Immature natural killer cell (primary cell): ENCODE measurements at regions not wholly inside any gene's neighbourhood (a gene's known extent, or its start where the extent isn't known, plus 50 kb on each side); places are given as distances from the start of the nearest gene placed in this dataset.

Experiments used
- DNase-seq, 3 donors: peaks; one replicate each; pipeline ENCODE4 v3.0.0; 2022; ENCODE audit warnings: mixed read lengths in 1 of 3
- H3K27ac Mint-ChIP-seq, 6 donors: one replicate each; pipeline ENCODE4 v1.8.0; 2020; ENCODE audit warnings: mixed read lengths in 6 of 6, mild to moderate bottlenecking in 5 of 6, inconsistent platforms in 4 of 6, moderate library complexity in 3 of 6
- H3K27me3 Mint-ChIP-seq, 3 donors: one replicate each; pipeline ENCODE4 v1.8.0; 2020 to 2021; ENCODE audit warnings: low read depth in 3 of 3, mild to moderate bottlenecking in 3 of 3, mixed read lengths in 3 of 3, moderate library complexity in 3 of 3, inconsistent platforms in 1 of 3
- H3K36me3 Mint-ChIP-seq, 3 donors: one replicate each; pipeline ENCODE4 v1.8.0; 2020; ENCODE audit warnings: mixed read lengths in 3 of 3, inconsistent platforms in 2 of 3, mild to moderate bottlenecking in 2 of 3
- H3K4me1 Mint-ChIP-seq, 2 donors: one replicate each; pipeline ENCODE4 v1.8.0; 2020; ENCODE audit warnings: inconsistent platforms in 2 of 2, mild to moderate bottlenecking in 2 of 2, mixed read lengths in 2 of 2, moderate library complexity in 1 of 2
- H3K4me3 Mint-ChIP-seq, 5 donors: one replicate each; pipeline ENCODE4 v1.8.0; 2020; ENCODE audit warnings: mild to moderate bottlenecking in 5 of 5, mixed read lengths in 5 of 5, inconsistent platforms in 3 of 5, moderate library complexity in 3 of 5
- H3K9me3 Mint-ChIP-seq, 6 donors: one replicate each; pipeline ENCODE4 v1.8.0; 2020; ENCODE audit warnings: mild to moderate bottlenecking in 6 of 6, mixed read lengths in 6 of 6, inconsistent platforms in 4 of 6, moderate library complexity in 3 of 6

DNA sequence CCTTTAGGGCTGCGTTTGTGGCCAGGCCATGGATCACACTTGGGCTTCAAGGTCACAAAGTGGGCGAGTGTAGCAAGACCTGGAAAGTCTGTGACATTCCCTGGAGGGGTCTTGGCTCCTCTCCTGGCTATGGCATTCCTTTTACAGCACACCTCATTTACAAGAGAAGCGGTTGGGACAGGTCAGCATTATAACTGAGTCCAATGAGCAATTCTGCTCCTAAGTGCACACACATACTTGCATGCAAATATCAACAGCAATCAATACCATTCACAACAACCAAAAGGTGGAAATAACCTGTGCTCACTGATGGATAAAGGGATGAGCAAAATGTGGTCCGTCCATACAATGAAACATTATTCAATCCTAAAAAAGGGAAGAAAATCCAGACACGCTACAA is 298.2 kb downstream of the CTTN start:
- DNase-seq = no peak
- peaks cover 3 to 9% (median 4%) of the 10 kb centered on the region in 3 donors for H3K27me3 Mint-ChIP-seq
- no peaks in the 10 kb centered on the region for H3K9me3 Mint-ChIP-seq
- no peaks in the 10 kb centered on the region for H3K4me1 Mint-ChIP-seq
- no peak overlapping the region for H3K27ac Mint-ChIP-seq
- H3K36me3 Mint-ChIP-seq = no peaks in the 10 kb centered on the region
- H3K4me3 Mint-ChIP-seq = no peak overlapping the region

DNA sequence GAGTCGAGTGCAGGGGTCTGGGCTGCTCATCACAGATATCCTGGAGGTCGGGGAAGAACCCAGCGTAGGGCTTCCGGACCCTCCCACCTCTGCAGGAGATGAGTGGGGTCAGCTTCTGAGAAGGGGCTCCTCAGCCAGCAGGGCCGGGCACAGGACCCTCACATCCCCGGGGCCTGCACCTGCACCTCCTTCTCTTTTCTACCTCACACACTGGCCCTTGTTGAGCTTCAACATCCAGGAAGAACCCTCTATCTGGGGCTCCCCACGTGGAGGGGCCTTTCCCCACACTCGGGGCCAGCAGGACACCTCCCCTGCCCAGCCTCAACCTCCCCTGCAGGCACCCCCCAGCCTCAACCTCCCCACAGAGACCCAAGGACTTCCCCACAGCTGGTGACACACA is 299.4 kb downstream of the CTTN start:
- Mint-ChIP-seq H3K4me3 (no peak overlapping the region), H3K36me3 (no peaks in the 10 kb centered on the region), H3K9me3 (no peaks in the 10 kb centered on the region), H3K27ac (no peak overlapping the region), H3K27me3 (peaks cover 3 to 9% (median 4%) of the 10 kb centered on the region in 3 donors), H3K4me1 (no peaks in the 10 kb centered on the region)
- DNase-seq = no peak

- Mint-ChIP-seq H3K36me3 (no peaks in the 10 kb centered on the region), H3K27me3 (peaks cover 0 to 9% (median under 1%) of the 10 kb centered on the region in 3 donors), H3K4me1 (no peaks in the 10 kb centered on the region), H3K4me3 (no peak overlapping the region), H3K9me3 (no peaks in the 10 kb centered on the region), H3K27ac (no peak overlapping the region)
- DNase-seq = no peak
Observed at GRCh38 chr11:70698871-70699270, 300.5 kb downstream of the CTTN start.

DNA sequence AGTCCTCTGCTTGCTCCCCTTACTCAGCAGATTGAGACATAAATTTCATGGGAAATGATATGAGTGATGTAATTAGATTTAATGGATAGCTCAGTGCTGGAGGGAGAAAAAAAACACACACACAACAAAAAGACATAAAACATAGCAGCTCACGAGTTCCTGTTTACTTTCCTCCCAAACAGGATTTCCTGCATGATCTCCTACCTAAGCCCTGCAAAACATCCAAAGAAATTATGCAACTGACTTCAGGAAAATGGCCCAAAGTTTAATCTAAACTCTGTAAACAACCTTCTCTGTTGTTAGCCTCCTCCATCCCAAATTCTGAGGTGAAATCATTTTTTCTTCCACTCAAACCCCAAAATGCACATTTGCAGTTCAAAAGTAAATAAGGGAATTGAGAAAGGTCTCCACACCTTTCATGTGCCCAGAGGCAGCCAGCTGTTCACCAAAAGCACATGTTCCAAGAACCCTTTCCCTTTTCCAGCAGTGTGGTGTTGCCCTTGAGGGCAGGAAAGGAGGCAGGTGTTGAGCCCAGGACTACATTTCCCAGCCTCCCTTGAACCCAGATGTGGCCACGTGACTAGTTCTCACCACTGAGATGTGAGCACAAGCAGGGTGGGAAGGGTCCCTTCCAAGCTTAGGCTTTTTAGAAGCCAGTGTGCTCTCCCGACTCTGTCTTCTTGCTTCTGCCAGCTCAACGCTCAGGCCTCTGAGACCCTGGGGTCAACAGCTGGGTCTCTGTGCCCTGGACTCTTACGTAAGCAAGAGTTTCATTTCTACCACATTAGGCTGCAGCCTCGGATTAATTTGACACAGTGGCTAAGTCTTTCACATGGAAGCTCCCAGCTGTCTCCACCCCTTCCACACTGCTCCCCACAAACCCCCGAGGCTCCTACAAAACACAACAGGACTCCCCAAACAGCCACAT is 301.2 kb downstream of the CTTN start:
- DNase-seq = no peak
- H3K27ac Mint-ChIP-seq = no peak overlapping the region
- peaks cover 0 to 10% (median 0%) of the 10 kb centered on the region in 3 donors for H3K27me3 Mint-ChIP-seq
- H3K4me1 Mint-ChIP-seq = no peaks in the 10 kb centered on the region
- no peaks in the 10 kb centered on the region for H3K36me3 Mint-ChIP-seq
- H3K4me3 Mint-ChIP-seq = no peak overlapping the region
- H3K9me3 Mint-ChIP-seq = no peaks in the 10 kb centered on the region

DNA sequence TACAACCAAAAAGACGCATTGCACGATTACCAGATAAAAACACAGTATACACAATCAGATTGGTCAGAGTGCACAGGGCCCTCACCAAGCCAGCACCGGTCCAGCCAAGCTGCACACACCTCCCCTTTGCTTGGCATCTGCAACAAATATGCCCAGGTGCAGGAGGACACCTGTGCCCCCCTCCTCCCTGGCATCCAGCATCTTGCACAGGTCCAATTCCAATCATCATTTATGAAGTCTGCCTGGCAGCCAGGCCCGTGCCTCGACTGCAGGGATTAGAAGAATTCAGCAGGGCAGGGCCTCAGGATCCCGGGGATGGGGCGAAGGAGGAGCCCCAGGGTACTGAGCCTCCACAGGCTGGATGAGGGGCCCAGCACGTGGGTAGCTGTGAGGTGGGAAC is 302.1 kb downstream of the CTTN start:
- H3K27me3 Mint-ChIP-seq = peaks cover 0 to 9% (median 0%) of the 10 kb centered on the region in 3 donors
- H3K4me1 Mint-ChIP-seq = no peaks in the 10 kb centered on the region
- no peaks in the 10 kb centered on the region for H3K9me3 Mint-ChIP-seq
- DNase-seq = no peak
- H3K4me3 Mint-ChIP-seq = no peak overlapping the region
- H3K36me3 Mint-ChIP-seq = no peaks in the 10 kb centered on the region
- H3K27ac Mint-ChIP-seq = no peak overlapping the region

- Mint-ChIP-seq H3K4me1 (no peaks in the 10 kb centered on the region), H3K27ac (no peak overlapping the region), H3K27me3 (peaks cover 0 to 8% (median 0%) of the 10 kb centered on the region in 3 donors), H3K9me3 (no peaks in the 10 kb centered on the region), H3K4me3 (no peak overlapping the region), H3K36me3 (no peaks in the 10 kb centered on the region)
- DNase-seq = no peak
Observed at GRCh38 chr11:70700871-70701270, 302.5 kb downstream of the CTTN start.

- no peaks in the 10 kb centered on the region for H3K4me1 Mint-ChIP-seq
- DNase-seq = no peak
- H3K36me3 Mint-ChIP-seq = no peaks in the 10 kb centered on the region
- no peak overlapping the region for H3K4me3 Mint-ChIP-seq
- H3K27ac Mint-ChIP-seq = no peak overlapping the region
- peaks cover 0 to 6% (median 3%) of the 10 kb centered on the region in 3 donors for H3K27me3 Mint-ChIP-seq
- H3K9me3 Mint-ChIP-seq = no peaks in the 10 kb centered on the region
Observed at GRCh38 chr11:70702040-70702648, 303.8 kb downstream of the CTTN start.

DNA sequence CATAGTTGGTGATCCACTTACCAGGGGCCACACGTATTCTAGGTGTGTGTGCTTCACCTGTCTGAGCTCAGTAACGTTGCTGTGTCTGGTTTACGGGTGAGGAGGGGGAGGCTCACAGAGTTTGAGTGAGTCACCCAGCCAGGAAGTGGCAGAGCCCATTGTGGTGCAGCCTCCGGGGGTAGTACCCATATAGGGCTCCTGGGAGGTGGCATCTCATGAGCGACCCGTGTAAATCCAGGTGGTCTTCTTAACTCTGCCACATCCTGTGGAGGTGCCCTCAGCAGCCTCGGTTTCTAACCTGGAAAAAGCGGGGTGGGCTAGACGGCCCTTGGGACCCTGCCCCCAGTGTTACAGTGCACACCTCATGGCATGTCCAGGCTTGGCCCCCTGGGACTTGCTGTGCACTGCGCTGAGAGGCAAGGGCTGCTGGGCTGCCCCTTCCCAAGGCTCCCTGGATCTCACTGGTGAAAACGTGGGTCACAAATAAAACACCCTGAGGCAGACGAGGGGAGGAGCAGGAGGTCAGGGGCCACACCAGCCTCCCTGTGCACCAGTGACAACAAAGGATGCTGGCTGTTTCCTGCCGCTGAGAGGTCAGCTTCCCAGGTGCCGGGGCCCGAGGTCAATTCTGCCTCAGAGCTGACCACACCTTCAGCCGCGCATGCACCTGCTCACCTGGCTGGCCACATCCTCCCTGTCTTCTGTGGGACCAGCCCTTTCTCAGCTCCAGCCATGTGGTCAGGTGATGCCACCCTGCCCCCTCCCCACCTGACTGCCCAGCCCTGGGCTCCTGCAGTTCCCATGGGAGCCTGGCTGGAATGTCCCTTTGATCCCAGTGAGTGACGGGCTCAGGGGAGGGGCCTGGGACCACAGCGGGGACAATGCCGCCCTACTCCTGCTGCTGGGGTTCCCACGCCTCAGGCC is 305.1 kb downstream of the CTTN start:
- H3K9me3 Mint-ChIP-seq = no peaks in the 10 kb centered on the region
- no peak overlapping the region for H3K27ac Mint-ChIP-seq
- H3K4me1 Mint-ChIP-seq = no peaks in the 10 kb centered on the region
- peaks cover 0 to 6% (median 3%) of the 10 kb centered on the region in 3 donors for H3K27me3 Mint-ChIP-seq
- H3K4me3 Mint-ChIP-seq = no peak overlapping the region
- H3K36me3 Mint-ChIP-seq = no peaks in the 10 kb centered on the region
- DNase-seq = no peak

- no peaks in the 10 kb centered on the region for H3K9me3 Mint-ChIP-seq
- no peak overlapping the region for H3K27ac Mint-ChIP-seq
- H3K4me1 Mint-ChIP-seq = peaks cover under 1 to 1% of the 10 kb centered on the region in 2 donors
- no peaks in the 10 kb centered on the region for H3K36me3 Mint-ChIP-seq
- no peak overlapping the region for H3K4me3 Mint-ChIP-seq
- DNase-seq = no peak
- H3K27me3 Mint-ChIP-seq = peaks cover 2 to 6% (median 4%) of the 10 kb centered on the region in 3 donors
Observed at GRCh38 chr11:70705097-70705496, 306.8 kb downstream of the CTTN start.

DNA sequence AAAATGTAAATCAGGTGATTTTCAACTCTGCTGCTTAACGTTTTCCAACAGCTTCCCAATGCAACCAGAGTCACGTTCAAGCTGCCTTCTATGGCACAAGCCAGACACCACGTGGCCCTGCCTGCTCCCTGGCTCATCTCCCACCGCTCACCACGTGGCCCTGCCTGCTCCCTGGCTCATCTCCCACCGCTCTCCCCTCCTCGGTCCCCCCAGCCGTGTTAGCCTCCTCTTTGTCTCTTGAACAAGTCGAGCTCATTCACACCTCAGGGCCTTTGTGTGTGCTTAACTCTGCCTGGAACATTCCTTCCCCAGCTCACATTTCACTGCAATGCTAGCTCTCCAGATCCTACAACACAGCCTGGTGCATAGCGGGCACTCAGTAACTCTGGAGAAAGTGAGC is 307.6 kb downstream of the CTTN start:
- H3K4me3 Mint-ChIP-seq = no peak overlapping the region
- no peak overlapping the region for H3K27ac Mint-ChIP-seq
- no peak for DNase-seq
- peaks cover 1 to 6% of the 10 kb centered on the region in 2 donors for H3K4me1 Mint-ChIP-seq
- no peaks in the 10 kb centered on the region for H3K36me3 Mint-ChIP-seq
- H3K9me3 Mint-ChIP-seq = no peaks in the 10 kb centered on the region
- H3K27me3 Mint-ChIP-seq = peaks cover 1 to 5% (median 4%) of the 10 kb centered on the region in 3 donors

GRCh38 chr11:70707821-70708220 is 309.5 kb downstream of the CTTN start:
- Mint-ChIP-seq H3K27ac (no peak overlapping the region), H3K27me3 (peaks cover 1 to 6% (median 5%) of the 10 kb centered on the region in 3 donors)

DNA sequence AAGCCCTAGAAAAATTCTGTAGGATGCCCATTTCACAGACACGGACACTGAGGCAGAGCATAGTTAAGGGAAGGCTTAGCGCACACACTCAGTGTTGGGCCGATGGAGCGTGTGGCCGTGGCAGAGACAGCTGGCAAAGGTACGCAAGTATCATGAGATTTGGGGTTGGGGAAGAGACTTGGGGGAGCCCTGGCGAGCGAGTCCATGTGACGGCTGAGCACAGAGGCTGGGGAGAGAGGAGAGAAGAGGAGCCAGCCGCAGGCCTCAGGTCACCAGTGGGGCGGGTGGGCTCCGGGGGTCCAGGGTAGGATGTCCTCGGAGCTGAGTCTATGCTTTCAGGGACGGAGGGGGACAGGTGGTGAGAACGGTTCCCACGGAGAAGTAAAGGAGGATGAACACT is 311.3 kb downstream of the CTTN start:
- DNase-seq = no peak
- Mint-ChIP-seq H3K9me3 (no peaks in the 10 kb centered on the region), H3K27ac (no peak overlapping the region), H3K27me3 (peaks cover 2 to 7% (median 6%) of the 10 kb centered on the region in 3 donors), H3K4me3 (no peak overlapping the region), H3K36me3 (no peaks in the 10 kb centered on the region), H3K4me1 (peaks cover 1 to 6% of the 10 kb centered on the region in 2 donors)

More at GRCh38 chr11:70707821-70708220, 309.5 kb downstream of the CTTN start:
- Mint-ChIP-seq H3K36me3 (no peaks in the 10 kb centered on the region), H3K9me3 (no peaks in the 10 kb centered on the region), H3K4me3 (no peak overlapping the region), H3K4me1 (peaks cover 1 to 6% of the 10 kb centered on the region in 2 donors)
- DNase-seq = no peak

DNA sequence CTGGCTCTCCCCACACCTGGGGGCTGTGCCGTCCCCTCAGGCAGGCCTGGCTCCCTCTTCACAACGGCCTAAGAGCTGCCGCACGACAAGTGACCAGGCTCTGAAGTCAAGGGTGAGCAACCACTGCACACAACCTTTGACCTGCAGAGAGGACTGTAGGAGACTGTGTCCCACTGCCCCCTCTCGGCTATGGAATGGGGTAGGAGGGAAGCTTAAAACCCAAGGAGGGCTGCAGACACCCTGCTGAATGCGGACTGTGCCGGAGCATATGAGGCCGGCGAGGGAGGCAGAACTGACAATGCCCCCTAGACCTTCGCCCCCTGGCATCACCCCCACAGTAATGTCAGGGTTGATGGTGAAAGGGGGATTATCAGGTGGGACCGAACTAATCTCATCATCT is 311.9 kb downstream of the CTTN start:
- H3K27ac Mint-ChIP-seq = no peak overlapping the region
- H3K4me1 Mint-ChIP-seq = peaks cover 1 to 6% of the 10 kb centered on the region in 2 donors
- peaks cover 3 to 8% (median 6%) of the 10 kb centered on the region in 3 donors for H3K27me3 Mint-ChIP-seq
- H3K9me3 Mint-ChIP-seq = no peaks in the 10 kb centered on the region
- no peak overlapping the region for H3K4me3 Mint-ChIP-seq
- no peak for DNase-seq
- H3K36me3 Mint-ChIP-seq = no peaks in the 10 kb centered on the region
